ENCODE measurements at regions not wholly inside any gene's neighbourhood (a gene's known extent, or its start where the extent isn't known, plus 50 kb on each side); places are given as distances from the start of the nearest gene placed in this dataset.
"Not testable (repeated sequence)": the region's sequence is repeated elsewhere in the genome, so short reads cannot be mapped to it uniquely, and the experiment has no call there.

- no peak for TF ChIP-seq CTCF (IDR thresholded peaks at IDR 0.05)
- H3K9me3 Mint-ChIP-seq: peaks cover 48% of the 10 kb centered on the region
- H3K27me3 Mint-ChIP-seq (ENCODE audit: low read depth, poor library complexity): no peaks in the 10 kb centered on the region
- no peak for DNase-seq
- no peaks in the 10 kb centered on the region for H3K4me1 Mint-ChIP-seq
- H3K27ac Mint-ChIP-seq: no peak overlapping the region
- H3K36me3 Mint-ChIP-seq (ENCODE audit: low read depth): peaks cover 59% of the 10 kb centered on the region
- H3K4me3 Mint-ChIP-seq: no peak overlapping the region
These were observed 64.0 kb downstream of the GPRASP3 start for GRCh38 chrX:102784550-102784949.

GRCh38 chrX:102787283-102787682 lies 66.7 kb downstream of the GPRASP3 start:
- Mint-ChIP-seq H3K9me3 (peaks cover 44% of the 10 kb centered on the region), H3K4me3 (no peak overlapping the region), H3K27ac (no peak overlapping the region), H3K36me3 (ENCODE audit: low read depth) (peaks cover 51% of the 10 kb centered on the region), H3K4me1 (no peaks in the 10 kb centered on the region), H3K27me3 (ENCODE audit: low read depth, poor library complexity) (no peaks in the 10 kb centered on the region)
- TF ChIP-seq CTCF (IDR thresholded peaks at IDR 0.05): no peak
- DNase-seq: no peak

- Mint-ChIP-seq H3K36me3 (ENCODE audit: low read depth) (peaks cover 23% of the 10 kb centered on the region), H3K4me1 (no peaks in the 10 kb centered on the region), H3K27me3 (ENCODE audit: low read depth, poor library complexity) (no peaks in the 10 kb centered on the region), H3K9me3 (peaks cover 30% of the 10 kb centered on the region), H3K27ac (no peak overlapping the region), H3K4me3 (no peak overlapping the region)
- TF ChIP-seq CTCF (IDR thresholded peaks at IDR 0.05): no peak
- no peak for DNase-seq
These were observed 87.8 kb downstream of the GPRASP3 start for GRCh38 chrX:102808336-102808735.

GRCh38 chrX:102818269-102818668 lies 97.7 kb downstream of the GPRASP3 start:
- Mint-ChIP-seq H3K9me3 (peaks cover 77% of the 10 kb centered on the region), H3K36me3 (ENCODE audit: low read depth) (peaks cover 71% of the 10 kb centered on the region)
- not testable (repeated sequence) for H3K4me1 Mint-ChIP-seq; H3K27ac Mint-ChIP-seq; H3K27me3 Mint-ChIP-seq (ENCODE audit: low read depth, poor library complexity); H3K4me3 Mint-ChIP-seq; DNase-seq

- no peak overlapping the region for H3K27ac Mint-ChIP-seq
- no peaks in the 10 kb centered on the region for H3K4me1 Mint-ChIP-seq
- DNase-seq: no peak
These were observed 104.4 kb upstream of the RAB40AL start for GRCh38 chrX:102832661-102833060.

GRCh38 chrX:102833136-102833535 lies 103.9 kb upstream of the RAB40AL start:
- no peak overlapping the region for H3K4me3 Mint-ChIP-seq
- peaks cover 33% of the 10 kb centered on the region for H3K9me3 Mint-ChIP-seq
- no peaks in the 10 kb centered on the region for H3K27me3 Mint-ChIP-seq (ENCODE audit: low read depth, poor library complexity)
- no peak overlapping the region for H3K27ac Mint-ChIP-seq
- no peak for DNase-seq
- no peak for TF ChIP-seq CTCF (IDR thresholded peaks at IDR 0.05)
- H3K4me1 Mint-ChIP-seq: no peaks in the 10 kb centered on the region
- peaks cover 19% of the 10 kb centered on the region for H3K36me3 Mint-ChIP-seq (ENCODE audit: low read depth)

More at GRCh38 chrX:102832661-102833060, 104.4 kb upstream of the RAB40AL start:
- TF ChIP-seq CTCF (IDR thresholded peaks at IDR 0.05): no peak
- Mint-ChIP-seq H3K4me3 (no peak overlapping the region), H3K27me3 (ENCODE audit: low read depth, poor library complexity) (no peaks in the 10 kb centered on the region), H3K9me3 (peaks cover 33% of the 10 kb centered on the region), H3K36me3 (ENCODE audit: low read depth) (peaks cover 19% of the 10 kb centered on the region)
